ENCODE measurements at regions not wholly inside any gene's neighbourhood (a gene's known extent, or its start where the extent isn't known, plus 50 kb on each side); places are given as distances from the start of the nearest gene placed in this dataset.
A peak's percentile ranks its signal among the peaks of the same experiment; 100 is the strongest.
"Not testable (repeated sequence)": the region's sequence is repeated elsewhere in the genome, so short reads cannot be mapped to it uniquely, and the experiment has no call there.

DNA sequence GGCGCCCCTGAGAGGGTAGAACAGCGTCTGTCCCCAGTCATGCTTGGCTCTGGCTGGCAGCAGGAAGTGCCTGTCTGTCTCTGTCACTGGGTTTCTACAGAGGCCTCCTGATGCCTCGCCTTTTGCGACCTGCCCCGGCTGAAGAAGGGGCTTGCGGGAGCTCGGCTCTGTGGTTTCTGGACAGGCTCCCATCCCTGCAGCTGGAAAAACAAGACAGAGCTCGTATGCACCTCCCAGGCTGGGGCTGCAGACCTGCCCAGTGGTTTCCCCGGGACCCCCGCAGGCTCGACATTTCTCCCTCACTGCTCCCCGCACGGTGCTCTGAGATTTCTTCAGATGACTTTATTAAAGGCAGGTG, 57.0 kb upstream of the SORCS2 start (continued):
- TF ChIP-seq NPAS2 (CRISPR knock-in tag; IDR thresholded peaks at IDR 0.05; ENCODE audit: borderline replicate concordance): no peak

GRCh38 chr4:7134737-7135388, 57.5 kb upstream of the SORCS2 start:
- CTCF ChIA-PET: interaction anchor here (0.7 to 1.0 kb wide), 2 partner anchors 32 to 242 kb away, joined by 3 read pairs; no protein-coding TSS in a partner anchor
- Histone ChIP-seq H3K4me1 (no peaks in the 10 kb centered on the region), H3K9me3 (no peaks in the 10 kb centered on the region; the same call in 2 of the 3 replicates), H3K4me2 (no peak overlapping the region), H3K27ac (0 out of 6 replicates have a peak overlapping the region, but pooled peaks of 1 of the 2 experiments have one; percentile 16), H3K4me3 (no peak overlapping the region)
- DNase-seq (ENCODE audit: low read depth in 1 of 2, low spot score in 1 of 2) (no peak), FAIRE-seq (no peak), ATAC-seq (peak in 1 of 2 experiments; percentile 58; a peak in 3 of 6 replicates)
- no peak for TF ChIP-seq HDAC2 (IDR thresholded peaks at IDR 0.05)
- TF ChIP-seq REST (IDR thresholded peaks at IDR 0.05): no peak
- no peak for TF ChIP-seq GATA3 (IDR thresholded peaks at IDR 0.05; ENCODE audit: borderline replicate concordance)
- peak; percentile 37 for TF ChIP-seq ZFP36 (IDR thresholded peaks at IDR 0.05; ENCODE audit: borderline replicate concordance, partially characterized antibody)
- no peak for TF ChIP-seq HOXB5 (CRISPR knock-in tag; IDR thresholded peaks at IDR 0.05)
- TF ChIP-seq TFCP2L1 (CRISPR knock-in tag; IDR thresholded peaks at IDR 0.05): no peak
- no peak for TF ChIP-seq NPAS2 (CRISPR knock-in tag; IDR thresholded peaks at IDR 0.05; ENCODE audit: borderline replicate concordance)
- WGBS (ENCODE audit: missing lambda C conversion rate): 57% methylated on average over 8 of the region's 12 CpGs
- POLR2A ChIA-PET: no interaction called here

- H3K27ac ChIP-seq; ATAC-seq; H3K9me3 ChIP-seq; POLR2A ChIA-PET; FAIRE-seq; DNase-seq (ENCODE audit: low read depth in 1 of 2, low spot score in 1 of 2); H3K4me2 ChIP-seq; H3K4me3 ChIP-seq; H3K4me1 ChIP-seq: not testable (repeated sequence)
- WGBS (ENCODE audit: missing lambda C conversion rate): 76% methylated on average over 3 of the region's 4 CpGs
- CTCF ChIA-PET: interaction anchor here (1.0 kb wide), 1 partner anchor 31 kb away, joined by 3 read pairs; no protein-coding TSS in a partner anchor
Observed at GRCh38 chr4:7133818-7134650, 58.3 kb upstream of the SORCS2 start.

DNA sequence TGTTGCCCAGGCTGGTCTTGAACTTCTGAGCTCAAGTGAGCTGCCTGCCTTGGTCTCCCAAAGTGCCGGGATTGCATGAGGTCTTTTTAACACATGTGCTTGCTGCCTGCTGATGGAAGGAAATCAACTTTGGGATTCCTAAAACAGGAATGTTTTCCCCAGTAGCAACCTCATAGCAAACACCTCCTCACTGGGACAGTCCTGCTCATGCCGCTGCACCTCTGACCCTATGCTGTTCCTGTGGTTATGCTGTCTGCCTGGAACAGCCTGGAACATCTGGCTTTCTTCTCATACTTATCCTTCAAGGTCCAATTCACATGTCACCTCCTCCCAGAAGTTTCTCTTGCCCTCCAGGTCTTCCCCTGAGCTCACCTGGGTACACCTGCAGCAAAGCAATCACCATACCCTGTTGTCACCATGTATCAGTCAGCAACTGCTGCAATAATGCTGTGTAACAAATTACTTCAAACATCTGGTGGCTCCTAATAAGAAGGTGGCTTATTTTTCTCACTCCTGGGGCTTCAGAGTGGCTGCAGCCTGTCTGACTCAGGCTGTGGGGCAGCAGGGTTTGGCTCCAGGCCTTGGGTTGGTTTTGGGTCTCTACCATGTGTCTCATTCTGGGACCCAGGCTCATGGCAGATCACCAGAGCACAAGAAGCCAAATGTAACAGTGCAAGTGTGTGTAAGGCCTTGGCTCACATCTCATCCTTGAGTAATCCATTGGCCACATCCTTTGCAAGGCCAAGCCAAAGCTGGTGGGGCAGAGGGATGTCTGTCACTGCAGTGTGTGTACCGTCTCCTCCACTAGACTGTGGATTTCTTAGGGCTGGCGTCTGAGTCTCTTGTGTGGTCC, 59.4 kb upstream of the SORCS2 start:
- no peak overlapping the region for H3K4me3 ChIP-seq
- H3K9me3 ChIP-seq: no peaks in the 10 kb centered on the region; the same call in 2 of the 3 replicates
- no peaks in the 10 kb centered on the region for H3K4me1 ChIP-seq
- no peak overlapping the region for H3K4me2 ChIP-seq
- 92% methylated on average over 4 of the region's 4 CpGs for WGBS (ENCODE audit: missing lambda C conversion rate)
- ChIA-PET POLR2A (no interaction called here), CTCF (interaction anchor here (0.6 kb wide), 1 partner anchor 19 kb away, joined by 3 read pairs; no protein-coding TSS in a partner anchor)
- no peak for FAIRE-seq
- ATAC-seq: no peak
- no peak for TF ChIP-seq HMGXB4 (CRISPR knock-in tag; IDR thresholded peaks at IDR 0.05; ENCODE audit: borderline replicate concordance)
- TF ChIP-seq HDAC2 (IDR thresholded peaks at IDR 0.05): no peak
- no peak for TF ChIP-seq SMC3 (IDR thresholded peaks at IDR 0.05)
- no peak for TF ChIP-seq EHMT2 (IDR thresholded peaks at IDR 0.05; ENCODE audit: low read depth)
- TF ChIP-seq PBX3 (IDR thresholded peaks at IDR 0.05): no peak
- TF ChIP-seq NR3C1 (IDR thresholded peaks at IDR 0.05): no peak
- H3K27ac ChIP-seq: no peak overlapping the region
- no peak for DNase-seq (ENCODE audit: low read depth in 1 of 2, low spot score in 1 of 2)

Measured in A549 (cell line).